HG02852 (cell line): ENCODE measurements at regions not wholly inside any gene's neighbourhood (a gene's known extent, or its start where the extent isn't known, plus 50 kb on each side); places are given as distances from the start of the nearest gene placed in this dataset.

Experiments
- ATAC-seq: cut with Tn5 transposase; IDR thresholded peaks from one replicate; pipeline ENCODE4 v1.9.1; 2021; ENCODE audit warnings: mild to moderate bottlenecking, moderate library complexity; ENCODE audit not compliant: unreplicated experiment

GRCh38 chr2:128982670-128983069 is 664.0 kb upstream of the HS6ST1 start:
- no peak for ATAC-seq

- no peak for ATAC-seq
Observed at GRCh38 chr2:128983094-128983493, 664.4 kb upstream of the HS6ST1 start.

- ATAC-seq = no peak
Observed at GRCh38 chr2:128984081-128984480, 665.4 kb upstream of the HS6ST1 start.

- no peak for ATAC-seq
Observed at GRCh38 chr2:128984855-128985254, 666.2 kb upstream of the HS6ST1 start.

GRCh38 chr2:128986026-128986715 is 667.5 kb upstream of the HS6ST1 start:
- ATAC-seq = no peak

- ATAC-seq = no peak
Observed at GRCh38 chr2:128986867-128987268, 668.2 kb upstream of the HS6ST1 start.

GRCh38 chr2:128988326-128988725 is 669.7 kb upstream of the HS6ST1 start:
- ATAC-seq = no peak

GRCh38 chr2:128988967-128989366 is 670.3 kb upstream of the HS6ST1 start:
- no peak for ATAC-seq

GRCh38 chr2:128995086-128995485 is 676.4 kb upstream of the HS6ST1 start:
- no peak for ATAC-seq

GRCh38 chr2:128996078-128996477 is 677.4 kb upstream of the HS6ST1 start:
- ATAC-seq = no peak

GRCh38 chr2:128997166-128997866 is 678.6 kb upstream of the HS6ST1 start:
- ATAC-seq = no peak

- no peak for ATAC-seq
Observed at GRCh38 chr2:129001926-129002325, 683.3 kb upstream of the HS6ST1 start.

GRCh38 chr2:129002751-129003150 is 684.1 kb upstream of the HS6ST1 start:
- ATAC-seq = no peak

- ATAC-seq = no peak
Observed at GRCh38 chr2:129004485-129004884, 685.8 kb upstream of the HS6ST1 start.

- no peak for ATAC-seq
Observed at GRCh38 chr2:129004940-129005490, 686.3 kb upstream of the HS6ST1 start.

- ATAC-seq = no peak
Observed at GRCh38 chr2:129006135-129006886, 687.6 kb upstream of the HS6ST1 start.

- ATAC-seq = no peak
Observed at GRCh38 chr2:129006901-129007300, 688.2 kb upstream of the HS6ST1 start.

- ATAC-seq = no peak
Observed at GRCh38 chr2:129008055-129008880, 689.6 kb upstream of the HS6ST1 start.

- no peak for ATAC-seq
Observed at GRCh38 chr2:129008881-129009554, 690.4 kb upstream of the HS6ST1 start.

- no peak for ATAC-seq
Observed at GRCh38 chr2:129009555-129010146, 691.0 kb upstream of the HS6ST1 start.
